CD14-positive monocyte (primary cell): ENCODE measurements at regions not wholly inside any gene's neighbourhood (a gene's known extent, or its start where the extent isn't known, plus 50 kb on each side); places are given as distances from the start of the nearest gene placed in this dataset.

Experiments used
- DNase-seq, 3 donors: peaks; one replicate each; pipeline ENCODE4 v3.0.0-alpha.2; 2011 to 2022
- H2AFZ ChIP-seq: 2 replicates; pipeline ENCODE4 v1.6.0; 2012; ENCODE audit warnings: mild to moderate bottlenecking, low read depth, low read length, inconsistent platforms; ENCODE audit not compliant: insufficient read depth, poor library complexity, severe bottlenecking
- H3K27ac ChIP-seq, 2 donors: 1 replicate in 1 of 2; 2 replicates in 1 of 2; pipeline ENCODE4 v1.5.1; 2012 to 2013; ENCODE audit warnings: low read length in 2 of 2, control low read depth in 1 of 2, inconsistent platforms in 1 of 2, low read depth in 1 of 2, mild to moderate bottlenecking in 1 of 2
- H3K27me3 ChIP-seq, 2 donors: one replicate each; pipeline versions ENCODE4 v1.6.0 to v1.6.1; 2011 to 2013; ENCODE audit warnings: low read length in 2 of 2; ENCODE audit not compliant: control insufficient read depth in 2 of 2, insufficient read depth in 2 of 2
- H3K36me3 ChIP-seq, 2 donors: replicated peaks in 1 of 2; 1 replicate in 1 of 2; 2 replicates in 1 of 2; pipeline versions ENCODE4 v1.5.1 to v1.6.1; 2012 to 2013; ENCODE audit warnings: low read length in 2 of 2, control low read depth in 1 of 2, inconsistent platforms in 1 of 2, mild to moderate bottlenecking in 1 of 2; ENCODE audit not compliant: insufficient read depth in 2 of 2, control insufficient read depth in 1 of 2
- H3K4me1 ChIP-seq, 2 donors: 1 replicate in 1 of 2; 2 replicates in 1 of 2; pipeline versions ENCODE4 v1.5.1 to v1.6.1; 2012 to 2013; ENCODE audit warnings: low read length in 2 of 2, control low read depth in 1 of 2, inconsistent platforms in 1 of 2, mild to moderate bottlenecking in 1 of 2, moderate library complexity in 1 of 2; ENCODE audit not compliant: insufficient read depth in 2 of 2, control insufficient read depth in 1 of 2
- H3K4me2 ChIP-seq: replicated peaks from 2 replicates; pipeline ENCODE3; 2012; ENCODE audit warnings: low read length, moderate library complexity, mild to moderate bottlenecking; ENCODE audit not compliant: poor library complexity, severe bottlenecking; ENCODE audit errors: extremely low read depth
- H3K4me3 ChIP-seq, 3 experiments: fragments of 200-600 bp in 1 of 3; sonication (generic) in 1 of 3; replicated peaks in 1 of 3; 1 replicate in 2 of 3; 2 replicates in 1 of 3; pipeline ENCODE4 v1.5.1; 2011 to 2013; ENCODE audit warnings: low read length in 3 of 3, mild to moderate bottlenecking in 3 of 3, control low read depth in 2 of 3, low read depth in 2 of 3, inconsistent platforms in 1 of 3, moderate library complexity in 1 of 3
- H3K79me2 ChIP-seq: 2 replicates; pipeline ENCODE4 v1.6.0; 2012; ENCODE audit warnings: mild to moderate bottlenecking, control low read depth, inconsistent platforms, low read length, moderate library complexity; ENCODE audit not compliant: insufficient read depth
- H3K9ac ChIP-seq: 2 replicates; pipeline ENCODE4 v1.6.0; 2017; ENCODE audit warnings: low read length, mild to moderate bottlenecking; ENCODE audit not compliant: insufficient read depth, poor library complexity, severe bottlenecking
- H3K9me3 ChIP-seq, 2 donors: replicated peaks in 1 of 2; 1 replicate in 1 of 2; 2 replicates in 1 of 2; pipeline versions ENCODE4 v1.5.1 to v1.6.1; 2012 to 2013; ENCODE audit warnings: low read length in 2 of 2, control low read depth in 1 of 2; ENCODE audit not compliant: control insufficient read depth in 1 of 2, insufficient read depth in 1 of 2
- H4K20me1 ChIP-seq: 2 replicates; pipeline ENCODE4 v1.6.0; 2012; ENCODE audit warnings: mild to moderate bottlenecking, low read length, control low read depth, moderate library complexity; ENCODE audit not compliant: insufficient read depth
- H3K27ac Mint-ChIP-seq, 7 donors: one replicate each; pipeline ENCODE4 v1.8.0; 2020; ENCODE audit warnings: mild to moderate bottlenecking in 7 of 7, mixed read lengths in 7 of 7, moderate library complexity in 6 of 7, inconsistent platforms in 2 of 7
- H3K27me3 Mint-ChIP-seq, 3 donors: one replicate each; pipeline ENCODE4 v1.8.0; 2021 to 2022; ENCODE audit warnings: low read depth in 3 of 3, mild to moderate bottlenecking in 3 of 3, mixed read lengths in 3 of 3, moderate library complexity in 3 of 3, inconsistent platforms in 1 of 3
- H3K36me3 Mint-ChIP-seq, 2 donors: one replicate each; pipeline ENCODE4 v1.8.0; 2020; ENCODE audit warnings: mixed read lengths in 2 of 2, inconsistent platforms in 1 of 2, mild to moderate bottlenecking in 1 of 2
- H3K4me1 Mint-ChIP-seq: one replicate; pipeline ENCODE4 v1.8.0; 2020; ENCODE audit warnings: mild to moderate bottlenecking, mixed read lengths
- H3K4me3 Mint-ChIP-seq, 2 donors: one replicate each; pipeline ENCODE4 v1.8.0; 2020; ENCODE audit warnings: mild to moderate bottlenecking in 2 of 2, mixed read lengths in 2 of 2, moderate library complexity in 1 of 2
- H3K9me3 Mint-ChIP-seq, 7 donors: one replicate each; pipeline ENCODE4 v1.8.0; 2020 to 2022; ENCODE audit warnings: mixed read lengths in 7 of 7, mild to moderate bottlenecking in 6 of 7, moderate library complexity in 6 of 7, inconsistent platforms in 2 of 7
- WGBS: methylation state at CpG from one replicate; pipeline ENCODE4 v1.1.5; 2013; ENCODE audit warnings: missing lambda C conversion rate; ENCODE audit not compliant: insufficient coverage; 5-methylcytosine and 5-hydroxymethylcytosine counted together
- intact Hi-C, 2 donors: fragments of 100-400 bp; cut with micrococcal nuclease; formaldehyde crosslinking; loops; one replicate each; pipeline versions ENCODE4 v1.15.0 to v1.15.1; 2023
- TF ChIP-seq, protein P1 (sequence below): fragments of 200-600 bp; IDR thresholded peaks from one replicate; pipeline ENCODE4 v1.8.0; 2022; ENCODE audit warnings: antibody characterized with exemption, mild to moderate bottlenecking

DNA sequence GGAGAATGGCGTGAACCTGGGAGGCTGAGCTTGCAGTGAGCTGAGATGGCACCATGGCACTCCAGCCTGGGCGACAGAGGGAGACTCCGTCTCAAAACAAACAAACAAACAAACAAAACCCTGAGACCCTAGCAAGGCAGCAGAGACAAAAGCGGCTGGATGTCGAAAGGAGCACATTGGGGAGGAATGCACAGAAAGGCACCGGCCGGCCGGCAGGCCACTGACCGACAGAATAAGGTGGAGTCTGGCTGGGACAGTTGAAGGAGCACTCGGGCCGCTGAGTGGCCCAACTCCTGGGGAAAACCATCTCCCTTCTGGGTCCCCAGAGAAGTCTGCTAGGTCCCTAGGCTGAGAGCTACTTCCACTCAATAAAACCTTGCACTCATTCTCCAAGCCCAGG is 256.2 kb downstream of the KIF21A start:
- Mint-ChIP-seq H3K4me1 (no peaks in the 10 kb centered on the region), H3K27ac (no peak overlapping the region), H3K9me3 (peaks cover 0 to 11% (median 3%) of the 10 kb centered on the region in 7 donors), H3K27me3 (peaks cover 0 to 6% (median 0%) of the 10 kb centered on the region in 3 donors), H3K4me3 (no peak overlapping the region), H3K36me3 (no peaks in the 10 kb centered on the region)
- no peak overlapping the region for H3K4me3 ChIP-seq
- H3K27me3 ChIP-seq, result no peaks in the 10 kb centered on the region
- no peak overlapping the region for H3K9ac ChIP-seq
- no peaks in the 10 kb centered on the region for H3K79me2 ChIP-seq
- H3K36me3 ChIP-seq, result no peaks in the 10 kb centered on the region
- DNase-seq, result no peak
- peaks cover 0 to 8% of the 10 kb centered on the region in 2 donors for H3K9me3 ChIP-seq
- WGBS, result 91% methylated on average over 9 of the region's 11 CpGs
- H2AFZ ChIP-seq, result no peak overlapping the region
- intact Hi-C loops, result no loop called here
- TF ChIP-seq, protein P1, sequence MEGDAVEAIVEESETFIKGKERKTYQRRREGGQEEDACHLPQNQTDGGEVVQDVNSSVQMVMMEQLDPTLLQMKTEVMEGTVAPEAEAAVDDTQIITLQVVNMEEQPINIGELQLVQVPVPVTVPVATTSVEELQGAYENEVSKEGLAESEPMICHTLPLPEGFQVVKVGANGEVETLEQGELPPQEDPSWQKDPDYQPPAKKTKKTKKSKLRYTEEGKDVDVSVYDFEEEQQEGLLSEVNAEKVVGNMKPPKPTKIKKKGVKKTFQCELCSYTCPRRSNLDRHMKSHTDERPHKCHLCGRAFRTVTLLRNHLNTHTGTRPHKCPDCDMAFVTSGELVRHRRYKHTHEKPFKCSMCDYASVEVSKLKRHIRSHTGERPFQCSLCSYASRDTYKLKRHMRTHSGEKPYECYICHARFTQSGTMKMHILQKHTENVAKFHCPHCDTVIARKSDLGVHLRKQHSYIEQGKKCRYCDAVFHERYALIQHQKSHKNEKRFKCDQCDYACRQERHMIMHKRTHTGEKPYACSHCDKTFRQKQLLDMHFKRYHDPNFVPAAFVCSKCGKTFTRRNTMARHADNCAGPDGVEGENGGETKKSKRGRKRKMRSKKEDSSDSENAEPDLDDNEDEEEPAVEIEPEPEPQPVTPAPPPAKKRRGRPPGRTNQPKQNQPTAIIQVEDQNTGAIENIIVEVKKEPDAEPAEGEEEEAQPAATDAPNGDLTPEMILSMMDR, result no peak
- no peak overlapping the region for H3K27ac ChIP-seq
- no peaks in the 10 kb centered on the region for H4K20me1 ChIP-seq
- H3K4me2 ChIP-seq, result no peak overlapping the region
- no peaks in the 10 kb centered on the region for H3K4me1 ChIP-seq

DNA sequence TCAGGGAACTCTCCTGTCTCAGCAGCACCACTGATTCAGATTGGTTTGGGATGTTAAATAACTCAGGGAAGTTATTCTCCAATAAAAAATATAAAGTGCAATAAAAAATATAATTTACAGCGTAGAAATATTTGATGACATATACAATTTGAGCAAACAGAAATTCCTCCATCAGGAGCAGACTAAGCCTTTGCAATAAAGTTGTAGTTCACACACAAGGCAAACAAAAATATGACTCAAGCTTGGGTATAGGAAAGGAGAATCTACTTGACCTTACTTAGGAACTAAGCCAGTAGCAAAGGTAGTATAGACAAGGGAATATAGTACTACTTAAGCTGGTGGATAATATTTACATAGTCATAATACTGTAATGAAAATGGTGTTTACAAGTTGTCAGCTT is 264.1 kb downstream of the KIF21A start:
- Histone ChIP-seq H4K20me1 (no peaks in the 10 kb centered on the region), H3K27me3 (no peaks in the 10 kb centered on the region), H3K79me2 (no peaks in the 10 kb centered on the region), H2AFZ (no peak overlapping the region), H3K4me3 (no peak overlapping the region), H3K4me1 (no peaks in the 10 kb centered on the region), H3K9ac (no peak overlapping the region), H3K27ac (no peak overlapping the region), H3K36me3 (no peaks in the 10 kb centered on the region), H3K4me2 (no peak overlapping the region), H3K9me3 (peaks cover 3 to 4% of the 10 kb centered on the region in 2 donors)
- Mint-ChIP-seq H3K36me3 (no peaks in the 10 kb centered on the region), H3K27me3 (peaks cover 0 to 3% (median 2%) of the 10 kb centered on the region in 3 donors), H3K9me3 (peaks cover 0 to 6% (median 2%) of the 10 kb centered on the region in 7 donors), H3K4me1 (no peaks in the 10 kb centered on the region), H3K27ac (no peak overlapping the region), H3K4me3 (no peak overlapping the region)
- WGBS, result no CpG with 5 or more reads among the region's 1 CpG
- no peak for DNase-seq
- TF ChIP-seq, protein P1, result no peak
- intact Hi-C loops, result no loop called here
